ENCODE measurements at regions not wholly inside any gene's neighbourhood (a gene's known extent, or its start where the extent isn't known, plus 50 kb on each side); places are given as distances from the start of the nearest gene placed in this dataset.
"Not testable (repeated sequence)": the region's sequence is repeated elsewhere in the genome, so short reads cannot be mapped to it uniquely, and the experiment has no call there.

DNA sequence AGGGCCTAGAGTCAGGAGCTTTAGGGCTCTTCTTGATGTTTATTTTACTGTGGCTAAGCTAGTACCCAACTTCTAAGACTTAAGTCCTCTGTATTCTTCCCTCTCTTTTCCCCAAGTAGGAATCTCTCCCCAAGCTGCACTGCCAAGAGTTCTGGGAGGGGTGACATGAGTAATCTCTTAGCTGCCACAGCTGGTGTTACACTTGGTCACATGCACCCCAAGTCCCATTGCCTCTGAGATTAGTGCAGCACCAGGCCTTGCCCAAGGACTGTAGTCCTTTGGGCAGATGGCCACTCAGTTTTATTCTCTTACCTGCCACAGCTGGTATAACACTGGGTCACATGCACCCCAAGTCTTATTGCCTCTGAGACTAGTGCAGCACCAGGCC is 114.7 kb upstream of the RIOK2 start:
- DNase-seq (ENCODE audit: low read depth, low spot score) (no peak), ATAC-seq (no peak)
- in situ Hi-C loops (cut with HindIII; ENCODE audit: low pct_unique_long_range_greater_than_20kb, low sequenced_read_pairs): no loop called here
- CTCF ChIA-PET: interaction anchor here (0.7 kb wide), 1 partner anchor 1192 kb away, joined by 3 read pairs; no protein-coding TSS in a partner anchor
- intact Hi-C loops (cut with micrococcal nuclease; ENCODE audit: unreplicated experiment): no loop called here
- H3K4me1 ChIP-seq (ENCODE audit: control insufficient read depth, insufficient read depth, low read length): no peaks in the 10 kb centered on the region
- BruUV-seq (replicated peaks): no TSS peak
- POLR2A ChIA-PET: interaction anchor here (0.6 kb wide), 1 partner anchor 1475 kb away, joined by 5 read pairs; no protein-coding TSS in a partner anchor
- H3K27me3 ChIP-seq (ENCODE audit: control insufficient read depth, insufficient read depth, low read length): no peaks in the 10 kb centered on the region
- H3K27ac ChIP-seq (ENCODE audit: low read length): no peak overlapping the region
- TF ChIP-seq, protein P1, sequence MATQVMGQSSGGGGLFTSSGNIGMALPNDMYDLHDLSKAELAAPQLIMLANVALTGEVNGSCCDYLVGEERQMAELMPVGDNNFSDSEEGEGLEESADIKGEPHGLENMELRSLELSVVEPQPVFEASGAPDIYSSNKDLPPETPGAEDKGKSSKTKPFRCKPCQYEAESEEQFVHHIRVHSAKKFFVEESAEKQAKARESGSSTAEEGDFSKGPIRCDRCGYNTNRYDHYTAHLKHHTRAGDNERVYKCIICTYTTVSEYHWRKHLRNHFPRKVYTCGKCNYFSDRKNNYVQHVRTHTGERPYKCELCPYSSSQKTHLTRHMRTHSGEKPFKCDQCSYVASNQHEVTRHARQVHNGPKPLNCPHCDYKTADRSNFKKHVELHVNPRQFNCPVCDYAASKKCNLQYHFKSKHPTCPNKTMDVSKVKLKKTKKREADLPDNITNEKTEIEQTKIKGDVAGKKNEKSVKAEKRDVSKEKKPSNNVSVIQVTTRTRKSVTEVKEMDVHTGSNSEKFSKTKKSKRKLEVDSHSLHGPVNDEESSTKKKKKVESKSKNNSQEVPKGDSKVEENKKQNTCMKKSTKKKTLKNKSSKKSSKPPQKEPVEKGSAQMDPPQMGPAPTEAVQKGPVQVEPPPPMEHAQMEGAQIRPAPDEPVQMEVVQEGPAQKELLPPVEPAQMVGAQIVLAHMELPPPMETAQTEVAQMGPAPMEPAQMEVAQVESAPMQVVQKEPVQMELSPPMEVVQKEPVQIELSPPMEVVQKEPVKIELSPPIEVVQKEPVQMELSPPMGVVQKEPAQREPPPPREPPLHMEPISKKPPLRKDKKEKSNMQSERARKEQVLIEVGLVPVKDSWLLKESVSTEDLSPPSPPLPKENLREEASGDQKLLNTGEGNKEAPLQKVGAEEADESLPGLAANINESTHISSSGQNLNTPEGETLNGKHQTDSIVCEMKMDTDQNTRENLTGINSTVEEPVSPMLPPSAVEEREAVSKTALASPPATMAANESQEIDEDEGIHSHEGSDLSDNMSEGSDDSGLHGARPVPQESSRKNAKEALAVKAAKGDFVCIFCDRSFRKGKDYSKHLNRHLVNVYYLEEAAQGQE (IDR thresholded peaks at IDR 0.05; ENCODE audit: insufficient read depth in 1 of 2, low read depth in 2 of 2, low read length in 1 of 2): no peak
- TF ChIP-seq TCF7L2 (IDR thresholded peaks at IDR 0.05; ENCODE audit: low read depth, low read length): no peak
- no peak for TF ChIP-seq SIN3A (IDR thresholded peaks at IDR 0.05; ENCODE audit: borderline replicate concordance, insufficient read depth, low read depth, low read length)
- TF ChIP-seq POLR2AphosphoS5 (IDR thresholded peaks at IDR 0.05; ENCODE audit: low read depth, low read length): no peak
- TF ChIP-seq, protein P2, sequence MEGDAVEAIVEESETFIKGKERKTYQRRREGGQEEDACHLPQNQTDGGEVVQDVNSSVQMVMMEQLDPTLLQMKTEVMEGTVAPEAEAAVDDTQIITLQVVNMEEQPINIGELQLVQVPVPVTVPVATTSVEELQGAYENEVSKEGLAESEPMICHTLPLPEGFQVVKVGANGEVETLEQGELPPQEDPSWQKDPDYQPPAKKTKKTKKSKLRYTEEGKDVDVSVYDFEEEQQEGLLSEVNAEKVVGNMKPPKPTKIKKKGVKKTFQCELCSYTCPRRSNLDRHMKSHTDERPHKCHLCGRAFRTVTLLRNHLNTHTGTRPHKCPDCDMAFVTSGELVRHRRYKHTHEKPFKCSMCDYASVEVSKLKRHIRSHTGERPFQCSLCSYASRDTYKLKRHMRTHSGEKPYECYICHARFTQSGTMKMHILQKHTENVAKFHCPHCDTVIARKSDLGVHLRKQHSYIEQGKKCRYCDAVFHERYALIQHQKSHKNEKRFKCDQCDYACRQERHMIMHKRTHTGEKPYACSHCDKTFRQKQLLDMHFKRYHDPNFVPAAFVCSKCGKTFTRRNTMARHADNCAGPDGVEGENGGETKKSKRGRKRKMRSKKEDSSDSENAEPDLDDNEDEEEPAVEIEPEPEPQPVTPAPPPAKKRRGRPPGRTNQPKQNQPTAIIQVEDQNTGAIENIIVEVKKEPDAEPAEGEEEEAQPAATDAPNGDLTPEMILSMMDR (IDR thresholded peaks at IDR 0.05): no peak
- no peaks in the 10 kb centered on the region for H3K36me3 ChIP-seq (ENCODE audit: control insufficient read depth, insufficient read depth, low read length)
- H3K9me3 ChIP-seq (ENCODE audit: control insufficient read depth, insufficient read depth, low read depth, low read length): no peaks in the 10 kb centered on the region; the same call in 1 of the 2 replicates
- no peak overlapping the region for H3K4me3 ChIP-seq (ENCODE audit: low read depth in 2 of 2, low read length in 2 of 2)

DNA sequence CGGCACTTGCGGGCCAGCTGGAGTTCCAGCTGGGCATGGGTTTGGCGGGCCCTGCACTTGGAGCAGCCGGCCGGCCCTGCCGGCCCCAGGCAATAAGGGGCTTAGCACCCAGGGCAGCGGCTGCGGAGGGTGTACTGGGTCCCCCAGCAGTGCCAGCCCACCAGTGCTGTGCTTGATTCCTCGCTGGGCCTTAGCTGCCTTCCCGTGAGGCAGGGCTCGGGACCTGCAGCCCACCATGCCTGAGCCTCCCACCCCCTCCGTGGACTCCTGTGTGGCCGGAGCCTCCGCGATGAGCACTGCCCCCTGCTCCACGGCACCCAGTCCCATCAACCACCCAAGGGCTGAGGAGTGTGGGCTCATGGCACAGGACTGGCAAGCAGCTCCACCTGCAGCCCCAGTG is 118.1 kb upstream of the RIOK2 start:
- in situ Hi-C loops (cut with HindIII; ENCODE audit: low pct_unique_long_range_greater_than_20kb, low sequenced_read_pairs); H3K36me3 ChIP-seq (ENCODE audit: control insufficient read depth, insufficient read depth, low read length); intact Hi-C loops (cut with micrococcal nuclease; ENCODE audit: unreplicated experiment); BruUV-seq (replicated peaks); H3K27me3 ChIP-seq (ENCODE audit: control insufficient read depth, insufficient read depth, low read length); CTCF ChIA-PET; H3K4me3 ChIP-seq (ENCODE audit: low read depth in 2 of 2, low read length in 2 of 2); DNase-seq (ENCODE audit: low read depth, low spot score); ATAC-seq; H3K9me3 ChIP-seq (ENCODE audit: control insufficient read depth, insufficient read depth, low read depth, low read length); H3K4me1 ChIP-seq (ENCODE audit: control insufficient read depth, insufficient read depth, low read length); POLR2A ChIA-PET; H3K27ac ChIP-seq (ENCODE audit: low read length): not testable (repeated sequence)

DNA sequence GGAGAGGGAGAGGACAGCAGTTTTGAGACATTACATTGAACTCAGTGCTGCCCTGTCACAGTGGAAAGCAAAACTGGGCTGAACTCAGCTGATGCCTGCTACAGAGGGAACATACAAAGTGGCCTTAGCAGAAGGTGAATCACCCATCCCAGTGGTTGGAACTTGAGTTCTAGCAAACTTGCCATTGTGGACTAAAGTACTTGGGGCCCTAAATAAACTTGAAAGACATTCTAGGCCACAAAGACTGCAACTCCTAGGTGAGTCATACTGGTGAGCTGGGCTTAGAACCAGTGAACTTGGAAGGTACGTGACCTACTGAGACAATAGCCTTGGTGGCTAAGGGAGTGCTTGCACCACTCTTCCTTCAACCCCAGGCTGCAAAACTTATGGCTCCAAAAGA is 155.7 kb upstream of the RIOK2 start:
- H3K4me3 ChIP-seq (ENCODE audit: low read depth in 2 of 2, low read length in 2 of 2): no peak overlapping the region
- H3K36me3 ChIP-seq (ENCODE audit: control insufficient read depth, insufficient read depth, low read length): no peaks in the 10 kb centered on the region
- H3K27ac ChIP-seq (ENCODE audit: low read length): no peak overlapping the region
- POLR2A ChIA-PET: no interaction called here
- no peak for ATAC-seq
- TF ChIP-seq TCF7L2 (IDR thresholded peaks at IDR 0.05; ENCODE audit: low read depth, low read length) (no peak), POLR2AphosphoS5 (IDR thresholded peaks at IDR 0.05; ENCODE audit: low read depth, low read length) (no peak), SIN3A (IDR thresholded peaks at IDR 0.05; ENCODE audit: borderline replicate concordance, insufficient read depth, low read depth, low read length) (no peak)
- TF ChIP-seq, protein P1 (IDR thresholded peaks at IDR 0.05; ENCODE audit: insufficient read depth in 1 of 2, low read depth in 2 of 2, low read length in 1 of 2): no peak
- TF ChIP-seq, protein P2 (IDR thresholded peaks at IDR 0.05): no peak
- intact Hi-C loops (cut with micrococcal nuclease; ENCODE audit: unreplicated experiment): no loop called here
- no TSS peak for BruUV-seq (replicated peaks)
- H3K9me3 ChIP-seq (ENCODE audit: control insufficient read depth, insufficient read depth, low read depth, low read length): no peaks in the 10 kb centered on the region
- CTCF ChIA-PET: no interaction called here
- no peaks in the 10 kb centered on the region for H3K27me3 ChIP-seq (ENCODE audit: control insufficient read depth, insufficient read depth, low read length)
- DNase-seq (ENCODE audit: low read depth, low spot score): no peak
- no peaks in the 10 kb centered on the region for H3K4me1 ChIP-seq (ENCODE audit: control insufficient read depth, insufficient read depth, low read length)
- in situ Hi-C loops (cut with HindIII; ENCODE audit: low pct_unique_long_range_greater_than_20kb, low sequenced_read_pairs): no loop called here
